SHP77 (cell line): ENCODE measurements at regions not wholly inside any gene's neighbourhood (a gene's known extent, or its start where the extent isn't known, plus 50 kb on each side); places are given as distances from the start of the nearest gene placed in this dataset.

Experiments
- DNase-seq, 2 experiments: peaks; one replicate each; lab custom pipeline; 2025; lab: John Stamatoyannopoulos, UW

DNA sequence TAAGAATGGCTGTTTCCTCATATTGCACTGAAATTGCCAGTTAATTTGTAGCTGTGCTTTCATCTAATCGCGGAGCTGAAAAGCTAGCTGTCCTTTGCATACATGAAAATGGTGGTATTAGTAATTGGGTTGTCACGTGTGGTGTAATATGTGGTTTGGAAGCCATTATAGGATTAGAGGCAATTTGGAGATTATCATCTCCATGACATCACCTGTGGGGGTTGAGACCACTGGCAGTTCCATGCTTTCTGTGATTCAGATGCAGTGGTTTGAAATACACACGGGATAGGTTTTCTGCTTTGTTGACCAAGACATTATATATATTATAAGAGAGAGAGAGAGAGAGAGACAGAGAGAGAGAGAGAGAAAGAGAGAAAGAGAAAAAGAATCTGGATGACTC lies 180.8 kb downstream of the RAB11FIP2 start:
- no peak for DNase-seq

DNA sequence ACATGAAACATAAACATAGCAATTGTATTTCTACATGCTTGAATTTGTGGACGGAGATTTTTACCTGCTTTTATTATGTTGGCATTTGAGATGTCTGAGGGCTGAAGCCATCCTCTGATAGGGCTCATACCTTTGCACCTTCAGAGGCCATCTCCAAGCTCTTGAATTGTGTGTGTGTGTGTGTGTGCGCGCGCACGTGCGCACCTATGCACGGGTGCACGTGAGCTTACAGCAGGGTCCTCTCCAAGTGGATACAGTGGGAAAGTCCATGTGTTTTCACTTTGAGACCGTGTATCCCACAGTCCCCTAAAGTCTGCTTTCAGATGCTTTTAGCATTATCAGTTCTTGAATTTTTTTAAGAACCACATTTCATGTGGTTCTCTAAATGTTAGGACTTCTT lies 178.6 kb downstream of the RAB11FIP2 start:
- no peak for DNase-seq

DNA sequence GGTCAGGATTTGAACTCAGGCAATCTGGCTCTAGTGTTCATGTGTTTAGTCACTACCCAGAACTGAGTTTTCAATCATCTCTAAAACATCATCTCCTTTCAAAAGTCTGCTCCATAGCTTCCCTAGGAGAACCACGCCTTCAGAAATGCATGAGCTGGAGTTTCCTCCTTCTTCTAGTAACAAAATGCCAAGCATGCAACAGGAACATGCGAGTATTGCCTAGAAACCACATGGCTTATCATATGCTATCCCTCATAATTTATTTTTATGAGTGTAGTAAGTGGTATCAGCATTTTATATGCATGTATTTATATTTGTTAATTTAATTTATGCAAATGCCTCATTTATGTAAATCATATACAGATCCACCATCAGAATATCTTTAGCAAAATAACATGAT lies 170.9 kb downstream of the RAB11FIP2 start:
- no peak for DNase-seq

DNA sequence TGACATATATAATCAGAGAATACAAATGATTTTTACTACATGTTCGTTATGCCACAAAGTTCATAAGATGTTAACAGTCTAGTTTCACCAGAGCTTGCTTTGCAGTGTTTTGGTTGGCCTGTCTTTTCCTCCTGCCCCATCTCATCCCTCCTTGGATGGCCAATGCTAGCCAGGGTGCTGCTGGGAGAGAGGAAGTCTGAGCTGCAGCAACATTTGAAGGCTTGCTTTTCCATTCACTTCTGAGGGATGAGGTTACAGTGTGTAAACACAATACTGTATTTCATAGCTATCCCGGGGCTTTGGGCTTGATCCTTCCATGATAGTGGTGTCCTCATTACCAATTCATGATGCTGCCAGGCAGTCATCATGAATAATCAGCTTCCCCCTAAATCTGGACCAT lies 170.5 kb downstream of the RAB11FIP2 start:
- no peak for DNase-seq

DNA sequence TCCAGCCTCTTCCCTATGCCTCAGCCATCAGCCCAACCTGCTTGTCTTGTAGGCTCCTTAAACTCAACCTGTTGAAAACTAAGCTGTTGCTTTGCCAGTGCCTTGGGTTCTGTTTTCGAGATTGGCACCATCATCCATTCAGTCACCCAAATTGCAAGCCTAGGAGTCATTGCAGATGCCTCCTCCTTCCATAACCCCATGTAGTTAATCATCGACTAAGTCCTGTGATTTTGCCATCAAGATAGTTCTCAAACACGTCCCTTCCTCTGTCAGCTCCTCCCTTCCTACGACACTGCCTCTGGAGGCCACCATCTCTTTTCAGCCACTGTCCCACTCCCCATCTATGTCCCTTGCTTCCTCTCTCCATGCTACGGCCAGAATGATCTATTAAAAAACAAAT lies 168.1 kb downstream of the RAB11FIP2 start:
- no peak for DNase-seq

DNA sequence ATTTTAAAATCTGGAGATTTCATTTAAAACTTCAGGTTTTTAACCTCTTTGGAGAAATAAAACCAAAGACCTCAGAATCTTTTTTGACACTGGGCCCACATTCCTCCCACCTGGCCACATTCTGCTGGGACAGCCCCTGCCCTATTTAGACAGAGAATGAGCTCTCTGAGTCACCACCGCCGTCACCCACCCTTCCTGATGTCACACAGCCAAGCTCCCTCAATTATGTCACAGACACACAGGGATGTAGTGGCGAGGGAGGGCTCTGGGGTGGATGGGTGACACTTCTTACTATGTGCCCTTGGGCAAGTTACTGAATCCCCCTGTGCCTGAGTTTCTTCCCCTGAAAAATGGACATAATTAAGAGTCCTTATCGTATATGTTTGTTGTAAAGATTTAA lies 162.6 kb downstream of the RAB11FIP2 start:
- no peak for DNase-seq

DNA sequence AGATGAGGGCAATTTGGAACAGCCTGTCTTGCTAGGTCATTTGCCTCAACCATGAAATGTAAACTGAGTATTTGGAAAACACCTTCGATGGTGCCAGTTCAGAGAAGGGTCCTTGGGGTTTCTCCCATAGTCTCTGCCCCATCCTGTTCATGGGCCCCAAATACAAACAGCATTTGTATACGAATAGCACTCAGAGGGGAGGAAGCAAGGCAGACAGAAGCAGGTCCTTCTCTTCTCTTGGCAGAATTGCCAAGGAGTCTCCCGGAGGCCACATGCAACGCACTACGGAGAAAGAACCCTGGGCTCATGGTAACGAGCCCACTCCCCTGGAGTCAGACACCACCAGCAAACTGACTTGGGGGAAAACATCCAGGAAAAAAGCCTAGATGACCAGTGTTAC lies 162.1 kb downstream of the RAB11FIP2 start:
- no peak for DNase-seq

DNA sequence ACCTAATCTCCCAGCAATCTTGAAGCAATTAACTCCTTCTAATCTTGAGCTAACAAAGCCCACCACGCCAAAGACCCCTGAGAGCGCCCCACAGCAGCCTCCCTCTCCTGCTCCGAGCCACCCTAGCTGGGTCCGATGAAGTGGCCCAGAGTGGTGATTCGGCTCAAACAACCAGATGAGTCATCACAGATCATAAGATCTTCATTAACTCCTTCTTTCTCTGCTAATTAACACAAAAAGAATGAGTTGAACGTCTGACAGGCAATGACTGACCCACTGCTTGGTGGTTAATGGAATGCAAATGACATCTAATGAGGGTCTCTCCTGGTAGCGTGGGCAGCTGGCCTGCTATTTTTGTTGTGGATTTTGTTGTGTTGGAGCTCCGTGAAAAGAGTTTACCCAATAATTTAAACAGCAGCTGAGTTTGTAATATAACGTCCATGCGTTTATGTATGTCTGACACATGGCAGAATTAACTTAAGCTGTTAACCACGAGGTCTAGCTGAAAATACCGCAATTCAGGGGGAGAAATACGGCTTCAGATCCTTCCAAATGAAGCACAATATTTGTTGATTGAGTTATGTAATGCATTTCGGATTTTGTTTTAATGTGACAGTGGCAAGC lies 161.4 kb downstream of the RAB11FIP2 start:
- DNase-seq, result no peak

DNA sequence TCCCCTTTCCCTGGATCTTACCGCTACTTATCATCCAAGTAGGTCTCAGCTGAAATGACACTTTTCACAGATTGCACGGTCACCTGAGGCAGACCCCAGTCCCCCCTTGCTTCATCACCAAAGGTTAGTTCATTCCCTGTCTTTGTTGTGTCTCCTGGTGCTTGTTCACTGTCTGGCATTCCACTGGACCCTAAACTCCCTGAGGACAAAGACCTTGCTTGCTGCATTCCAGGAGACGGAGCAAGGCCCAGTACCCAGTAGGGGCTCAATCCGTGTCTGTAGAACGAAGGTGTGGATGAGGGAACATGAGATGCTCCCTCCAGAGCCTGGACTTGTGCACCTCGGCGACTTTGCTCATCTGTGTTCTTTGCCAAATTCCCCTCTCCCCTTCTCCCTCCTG lies 160.0 kb downstream of the RAB11FIP2 start:
- no peak for DNase-seq

DNA sequence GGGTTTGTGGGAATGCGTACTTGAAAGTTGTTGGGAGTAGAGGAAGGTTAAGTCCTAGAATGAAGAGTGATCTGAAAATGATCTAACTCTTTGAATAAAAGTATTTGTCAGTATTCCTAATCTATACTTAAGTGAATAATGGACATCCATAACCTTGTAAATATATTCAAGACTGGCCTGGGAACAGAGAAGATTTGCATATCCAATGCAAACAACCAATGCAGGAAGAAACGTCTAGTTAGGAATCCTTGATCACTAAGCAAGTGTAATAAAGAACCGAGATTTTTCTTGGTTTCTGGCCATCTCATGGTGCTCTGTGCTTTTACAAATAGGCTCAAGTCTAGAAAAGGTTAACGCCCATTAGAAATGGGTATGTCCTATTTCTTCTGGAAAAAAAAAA lies 157.1 kb downstream of the RAB11FIP2 start:
- no peak for DNase-seq

DNA sequence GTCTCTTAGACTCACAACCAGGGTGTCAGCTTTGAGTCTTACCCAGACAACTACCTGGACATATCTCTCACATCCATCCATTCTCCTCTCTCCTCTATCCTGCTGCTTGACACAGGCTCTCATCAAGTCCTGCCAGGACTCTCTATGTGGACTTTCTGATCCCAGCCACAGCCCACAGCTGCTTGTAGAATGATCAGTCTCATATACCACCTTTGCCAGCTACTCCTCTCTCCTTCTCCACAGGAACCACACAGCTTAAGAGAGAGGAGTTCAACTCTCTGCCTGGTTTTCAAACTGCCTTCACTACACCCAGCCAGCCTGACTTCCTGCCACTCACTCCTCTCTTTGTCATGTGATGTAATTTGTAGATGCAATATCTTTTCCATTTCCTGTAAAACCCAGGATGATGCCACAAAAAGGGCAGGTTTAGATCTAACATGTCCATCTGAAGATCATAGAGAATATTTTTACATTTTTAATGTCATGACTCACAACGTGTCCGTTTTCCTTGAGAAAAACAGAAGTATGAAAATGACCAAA lies 154.0 kb downstream of the RAB11FIP2 start:
- DNase-seq, result no peak

DNA sequence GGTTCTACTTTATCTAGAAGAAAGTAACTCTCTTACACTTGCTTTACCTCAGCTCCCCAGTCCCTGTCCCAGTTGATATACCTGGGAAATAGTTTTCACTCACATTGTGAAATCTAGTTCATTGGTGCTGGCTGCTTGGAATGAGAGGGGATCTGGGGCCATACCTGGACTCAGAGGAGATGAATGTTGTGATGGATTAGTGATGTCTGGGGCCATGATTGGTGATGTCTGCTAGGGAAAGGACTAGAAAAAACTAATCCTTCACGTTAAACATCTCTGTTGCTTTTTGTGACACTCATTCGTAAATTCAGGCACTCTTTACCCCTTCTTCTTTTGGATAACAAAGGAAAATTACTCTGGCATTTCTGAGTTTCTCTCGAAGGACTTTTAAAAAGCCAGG lies 152.4 kb downstream of the RAB11FIP2 start:
- no peak for DNase-seq

DNA sequence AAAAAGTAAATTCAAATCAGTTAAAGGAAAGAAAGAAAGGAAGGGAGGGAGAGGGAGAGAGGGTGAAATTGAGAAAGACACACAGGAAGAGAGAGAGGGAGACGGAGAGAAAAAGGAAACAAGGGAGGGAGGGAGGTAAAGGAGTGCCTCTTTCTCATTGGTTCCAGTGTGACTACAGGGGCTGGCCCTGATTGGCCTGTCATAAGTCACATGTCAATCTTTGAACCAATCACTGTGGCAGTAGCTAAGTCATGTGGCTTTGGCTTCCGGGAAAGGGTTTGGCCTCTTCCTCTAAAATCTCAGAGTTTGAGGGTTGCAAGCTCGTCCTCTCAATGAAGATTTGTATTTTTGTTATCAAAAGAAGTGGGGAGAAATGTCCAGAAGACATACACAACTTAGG lies 150.2 kb downstream of the RAB11FIP2 start:
- DNase-seq, result no peak

DNA sequence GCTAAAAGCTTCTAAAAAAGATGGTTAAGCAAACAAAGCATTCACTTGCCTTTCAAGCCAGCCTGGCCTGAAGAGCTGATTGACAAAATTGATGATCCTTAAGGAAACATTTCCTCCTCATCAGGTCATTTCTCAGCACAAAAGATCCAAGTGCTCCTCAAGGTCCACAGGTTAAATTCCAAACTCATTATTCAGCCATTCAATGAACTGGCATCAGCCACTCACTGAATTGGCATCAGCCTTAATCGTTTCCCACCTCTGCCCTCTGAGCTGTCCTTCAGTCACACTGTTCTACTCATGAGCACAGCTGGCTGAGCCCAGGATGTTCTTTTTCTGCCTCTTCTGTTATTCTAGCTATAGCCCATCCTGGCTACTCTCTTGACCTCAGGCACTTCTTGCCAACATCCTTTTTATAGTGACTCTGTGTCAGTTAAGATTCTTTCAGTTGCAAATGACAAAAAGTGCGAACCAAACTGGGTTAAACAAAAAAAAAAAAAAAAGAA lies 147.5 kb downstream of the RAB11FIP2 start:
- DNase-seq, result no peak

DNA sequence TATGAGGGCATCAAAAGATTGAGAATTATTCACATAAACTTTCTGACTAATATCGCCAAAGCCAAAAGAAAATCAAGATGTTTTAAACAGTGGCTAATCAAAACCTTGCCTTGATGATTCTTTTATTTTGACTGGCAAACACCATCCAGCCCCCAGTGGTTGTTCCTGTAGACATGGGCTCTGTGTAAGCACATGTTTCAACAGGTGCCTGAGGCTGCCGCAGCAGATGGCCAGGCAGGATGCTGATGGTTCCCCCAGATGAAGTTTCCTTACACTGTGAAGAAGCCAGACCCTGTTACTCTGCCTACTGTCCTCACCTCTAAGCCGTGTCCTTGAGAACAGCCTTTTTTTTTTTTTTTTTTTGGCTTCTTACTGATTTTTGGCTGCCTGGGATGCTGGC lies 146.5 kb downstream of the RAB11FIP2 start:
- no peak for DNase-seq

DNA sequence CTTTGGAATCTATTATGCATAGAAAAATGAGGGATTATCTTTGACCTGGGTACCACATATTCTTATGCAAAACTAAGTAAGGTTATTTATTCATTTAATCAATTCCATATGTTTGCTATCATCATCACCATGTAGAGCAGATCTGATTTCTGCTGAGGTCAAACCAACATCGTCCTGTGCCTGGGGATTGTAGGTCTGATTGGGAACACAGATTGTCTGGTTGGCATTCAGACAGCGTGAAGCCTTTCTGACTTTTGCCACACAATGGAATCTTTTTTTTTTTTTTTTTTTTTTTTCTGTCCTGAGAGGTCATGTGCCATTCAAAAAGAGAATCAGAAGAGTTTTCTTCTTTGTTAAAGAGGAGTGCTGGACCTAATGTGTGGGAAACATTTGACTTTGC lies 142.9 kb downstream of the RAB11FIP2 start:
- no peak for DNase-seq

DNA sequence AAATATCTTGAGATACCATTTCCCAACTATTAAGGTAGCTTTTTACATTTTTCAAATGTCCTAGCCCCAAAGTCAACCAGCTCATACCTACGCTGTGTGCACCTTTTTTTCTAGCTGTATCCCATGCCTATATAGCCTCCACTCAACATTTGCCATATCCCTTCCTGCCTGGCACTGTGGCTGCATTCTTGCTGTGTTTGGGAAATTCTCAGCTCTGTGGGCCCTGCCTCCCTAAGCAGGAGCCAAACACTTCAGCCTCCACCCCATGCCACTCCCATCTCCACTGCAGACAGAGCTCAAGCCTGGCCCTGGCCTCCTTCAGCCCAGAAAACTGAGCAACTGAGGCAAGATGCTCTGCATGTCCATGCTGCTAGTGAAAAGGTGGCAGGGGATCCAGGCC lies 141.3 kb downstream of the RAB11FIP2 start:
- DNase-seq, result no peak

DNA sequence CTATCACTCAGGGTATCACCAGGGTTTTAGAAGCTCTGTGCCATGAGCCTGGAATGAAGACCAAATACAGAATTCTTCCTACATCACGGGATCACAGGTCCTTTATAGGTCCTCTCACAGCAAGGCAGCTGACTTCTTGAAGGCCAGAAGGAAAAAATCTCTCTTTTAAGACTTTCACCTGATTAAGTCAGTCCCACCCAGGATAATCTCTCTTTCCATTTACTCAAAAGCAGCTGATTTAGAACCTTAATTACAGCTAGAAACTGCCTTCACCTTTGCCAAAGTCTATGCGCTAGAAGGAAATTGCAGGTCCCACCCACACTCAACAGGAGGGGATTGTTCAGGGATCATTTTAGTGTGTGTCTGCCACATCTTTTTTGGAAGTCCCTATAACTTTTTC lies 135.1 kb downstream of the RAB11FIP2 start:
- no peak for DNase-seq

DNA sequence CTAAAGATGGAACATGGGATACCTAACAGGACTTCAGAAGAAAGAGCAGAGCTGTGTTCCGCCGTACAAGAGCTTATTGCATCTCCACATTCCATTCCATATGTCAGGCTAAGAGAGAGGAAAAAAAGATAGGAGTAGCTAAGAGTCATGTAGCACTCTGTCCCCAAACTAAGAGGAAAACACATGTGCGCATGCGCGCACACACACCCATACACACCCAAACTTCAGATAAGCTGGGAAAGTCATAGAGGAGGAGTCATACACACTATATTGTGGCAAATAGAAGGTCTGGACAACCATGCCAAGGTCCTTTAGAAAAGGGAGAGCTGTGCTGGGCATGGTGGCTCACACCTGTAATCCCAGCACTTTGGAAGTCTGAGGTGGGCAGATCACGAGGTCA lies 132.4 kb downstream of the RAB11FIP2 start:
- DNase-seq, result no peak

DNA sequence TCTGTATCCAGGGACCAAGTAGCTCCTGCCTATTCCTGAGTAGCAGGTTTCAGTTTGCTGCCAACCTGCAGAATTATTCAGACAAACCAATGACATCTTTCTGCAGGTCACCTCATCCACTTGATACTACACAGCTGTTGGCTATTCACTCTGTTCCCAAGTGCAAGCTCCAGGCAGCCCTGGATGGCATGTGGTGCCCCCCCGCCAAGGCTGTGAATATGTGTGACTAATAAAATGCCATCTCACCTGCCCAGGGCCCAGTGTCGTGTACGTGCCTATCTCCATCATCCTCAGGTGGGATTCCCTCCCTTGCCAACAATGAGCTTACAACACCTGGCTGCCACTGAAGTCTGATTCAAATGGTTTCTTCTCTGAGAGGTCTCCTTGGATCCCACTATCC lies 125.8 kb downstream of the RAB11FIP2 start:
- no peak for DNase-seq

DNA sequence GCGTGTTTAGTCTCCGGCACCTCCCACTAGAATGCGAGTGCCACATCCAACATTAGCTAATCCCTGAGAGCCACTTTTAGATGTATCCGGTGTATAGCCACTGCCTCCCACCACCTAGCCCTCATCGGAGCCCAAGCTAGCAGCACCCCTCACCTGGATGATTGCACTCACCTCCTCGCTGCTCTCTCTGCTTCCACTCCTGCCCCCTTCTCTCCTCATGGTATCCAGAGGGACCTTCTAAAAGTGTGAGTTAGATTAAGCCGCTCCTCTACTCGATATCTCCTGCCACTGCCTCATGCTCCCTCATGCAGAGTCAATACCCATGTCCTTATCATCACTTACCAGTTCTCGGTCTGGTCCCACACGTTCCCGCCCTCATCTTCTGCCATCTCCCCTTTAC lies 125.3 kb downstream of the RAB11FIP2 start:
- DNase-seq, result no peak

DNA sequence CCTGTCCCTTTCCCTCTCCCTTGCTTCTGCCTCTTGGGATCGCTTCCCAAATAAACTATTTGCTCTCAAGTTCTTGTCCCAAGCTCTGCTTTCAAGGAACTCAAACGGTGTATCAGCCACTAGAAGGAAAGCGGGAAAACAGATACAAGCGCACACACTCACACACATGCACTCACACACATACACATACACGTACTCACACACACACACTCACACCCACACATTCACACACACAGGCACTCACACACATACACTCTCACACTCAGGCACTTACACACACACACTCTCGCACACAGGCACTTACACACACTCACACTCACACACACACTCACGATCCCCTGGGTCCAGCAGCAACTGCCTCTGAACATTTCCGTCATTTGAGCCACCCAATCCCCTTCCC lies 121.9 kb downstream of the RAB11FIP2 start:
- no peak for DNase-seq

DNA sequence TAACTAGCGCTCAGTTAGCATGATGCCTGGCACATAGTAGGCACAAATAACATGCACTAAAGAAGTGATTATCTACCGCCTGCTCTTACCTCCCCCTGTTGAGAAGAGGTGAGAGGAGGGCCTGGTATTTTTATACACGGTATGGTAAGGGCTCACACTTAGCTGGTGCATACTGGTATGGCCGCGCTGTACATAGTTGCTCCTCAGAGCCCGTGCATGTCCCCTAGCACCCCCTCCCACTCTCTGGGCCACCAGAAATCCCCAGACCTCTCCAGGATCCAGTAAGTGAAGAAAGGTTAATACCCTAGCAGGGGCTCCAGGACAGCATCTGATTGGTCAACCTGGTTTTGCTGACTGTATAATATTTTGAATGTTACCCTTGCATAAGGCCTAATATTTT lies 121.4 kb downstream of the RAB11FIP2 start:
- no peak for DNase-seq

DNA sequence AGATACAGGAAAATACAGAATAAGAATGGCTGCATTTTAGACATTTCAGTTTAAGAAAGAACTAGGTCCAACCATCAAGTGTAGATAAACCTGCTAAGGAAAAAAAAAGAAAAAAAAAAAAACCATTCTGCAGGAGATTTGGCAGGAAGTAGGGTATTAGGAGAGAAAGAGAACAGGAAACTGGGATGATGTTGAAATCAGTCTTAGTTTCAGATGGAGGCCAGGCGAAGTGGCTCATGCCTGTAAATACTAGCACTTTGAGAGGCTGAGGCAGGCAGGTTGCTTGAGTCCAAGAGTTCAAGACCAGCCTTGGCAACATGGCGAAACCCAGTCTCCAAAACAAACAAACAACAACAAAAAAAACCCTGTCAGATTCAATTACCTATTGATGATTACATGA lies 120.2 kb downstream of the RAB11FIP2 start:
- no peak for DNase-seq
